ENCODE measurements at regions not wholly inside any gene's neighbourhood (a gene's known extent, or its start where the extent isn't known, plus 50 kb on each side); places are given as distances from the start of the nearest gene placed in this dataset.

GRCh38 chr11:70587075-70587389 is 188.7 kb downstream of the CTTN start:
- Histone ChIP-seq H3K9ac (ENCODE audit: insufficient read depth, low read depth, low read length) (no peak overlapping the region), H3K36me3 (replicated peaks in 1 of 2; ENCODE audit: control insufficient read depth in 1 of 2, insufficient read depth in 2 of 2, low read length in 2 of 2) (0 out of 5 replicates have a peak, but pooled peaks cover 0 to 4% of the 10 kb centered on the region in 2 experiments), H3K4me1 (ENCODE audit: insufficient read depth, low read length) (no peaks in the 10 kb centered on the region), H3K4me3 (replicated peaks in 1 of 3; ENCODE audit: insufficient read depth in 1 of 3, low read depth in 2 of 3, low read length in 3 of 3) (no peak overlapping the region), H4K20me1 (ENCODE audit: insufficient read depth, low read length) (peaks cover under 1% of the 10 kb centered on the region; the same call in 1 of the 2 replicates), H2AFZ (ENCODE audit: low read length) (no peak overlapping the region), H3K27ac (ENCODE audit: extremely low read length, insufficient read depth, low read length) (no peak overlapping the region), H3K4me2 (ENCODE audit: low read depth, low read length) (no peak overlapping the region), H3K79me2 (ENCODE audit: insufficient read depth, low read length) (no peaks in the 10 kb centered on the region), H3K27me3 (ENCODE audit: control insufficient read depth in 1 of 2, insufficient read depth in 2 of 2, low read length in 2 of 2) (no peaks in the 10 kb centered on the region), H3K9me3 (ENCODE audit: low read length) (no peaks in the 10 kb centered on the region)
- POLR2A ChIA-PET, result no interaction called here
- no TSS peak for BruUV-seq (replicated peaks)
- FAIRE-seq (no peak), DNase-seq (ENCODE audit: low spot score) (peak; percentile 38), ATAC-seq (no peak; the same call in 2 of the 3 replicates)
- in situ Hi-C loops (cut with HindIII; ENCODE audit: extremely low pct_ligation_motif_present, low pct_unique_long_range_greater_than_20kb), result no loop called here
- intact Hi-C loops (cut with micrococcal nuclease; ENCODE audit: unreplicated experiment), result no loop called here
- CTCF ChIA-PET (ENCODE audit: low intra/inter-chr PET ratio, low total read pairs), result no interaction called here
- 77% methylated on average over 9 of the region's 9 CpGs for WGBS (ENCODE audit: low lambda C conversion rate)
- peak; percentile 83 for TF ChIP-seq CEBPB (IDR thresholded peaks at IDR 0.05; ENCODE audit: borderline replicate concordance, low read depth, low read length)
- TF ChIP-seq TRIM22 (IDR thresholded peaks at IDR 0.05), result no peak
- peak; percentile 48 for TF ChIP-seq CEBPG (CRISPR knock-in tag; IDR thresholded peaks at IDR 0.05)
- TF ChIP-seq ZBTB33 (CRISPR knock-in tag; IDR thresholded peaks at IDR 0.05), result peak; percentile 7; the same call in 1 of the 2 replicates
- TF ChIP-seq FOSL2 (CRISPR knock-in tag; IDR thresholded peaks at IDR 0.05), result peak; percentile 68

GRCh38 chr11:70590356-70590991 is 192.1 kb downstream of the CTTN start:
- Histone ChIP-seq H3K27me3 (ENCODE audit: control insufficient read depth in 1 of 2, insufficient read depth in 2 of 2, low read length in 2 of 2) (no peaks in the 10 kb centered on the region), H3K4me3 (replicated peaks in 1 of 3; ENCODE audit: insufficient read depth in 1 of 3, low read depth in 2 of 3, low read length in 3 of 3) (no peak overlapping the region), H3K4me2 (ENCODE audit: low read depth, low read length) (no peak overlapping the region), H3K4me1 (ENCODE audit: insufficient read depth, low read length) (no peaks in the 10 kb centered on the region), H2AFZ (ENCODE audit: low read length) (no peak overlapping the region), H3K79me2 (ENCODE audit: insufficient read depth, low read length) (no peaks in the 10 kb centered on the region), H3K9me3 (ENCODE audit: low read length) (no peaks in the 10 kb centered on the region), H4K20me1 (ENCODE audit: insufficient read depth, low read length) (peaks cover 6% of the 10 kb centered on the region; the same call in 1 of the 2 replicates), H3K27ac (ENCODE audit: extremely low read length, insufficient read depth, low read length) (no peak overlapping the region), H3K36me3 (replicated peaks in 1 of 2; ENCODE audit: control insufficient read depth in 1 of 2, insufficient read depth in 2 of 2, low read length in 2 of 2) (0 out of 5 replicates have a peak, but pooled peaks cover 0 to 4% of the 10 kb centered on the region in 2 experiments), H3K9ac (ENCODE audit: insufficient read depth, low read depth, low read length) (no peak overlapping the region)
- intact Hi-C loops (cut with micrococcal nuclease; ENCODE audit: unreplicated experiment), result no loop called here
- DNase-seq (ENCODE audit: low spot score) (no peak), ATAC-seq (no peak), FAIRE-seq (no peak)
- no TSS peak for BruUV-seq (replicated peaks)
- in situ Hi-C loops (cut with HindIII; ENCODE audit: extremely low pct_ligation_motif_present, low pct_unique_long_range_greater_than_20kb), result no loop called here
- WGBS (ENCODE audit: low lambda C conversion rate), result 96% methylated on average over 7 of the region's 7 CpGs
- POLR2A ChIA-PET, result no interaction called here
- CTCF ChIA-PET (ENCODE audit: low intra/inter-chr PET ratio, low total read pairs), result no interaction called here
- TF ChIP-seq ZFX (CRISPR knock-in tag; IDR thresholded peaks at IDR 0.05; ENCODE audit: low read depth) (no peak), HNRNPH1 (optimal IDR thresholded peaks at IDR 0.05; ENCODE audit: low read depth, low read length) (no peak)
